ENCODE measurements at regions not wholly inside any gene's neighbourhood (a gene's known extent, or its start where the extent isn't known, plus 50 kb on each side); places are given as distances from the start of the nearest gene placed in this dataset.

GRCh38 chr13:100812982-100813584 is 138.5 kb upstream of the TMTC4 start:
- WGBS, 2 experiments (ENCODE audit: extremely low coverage in 1 of 2, insufficient coverage in 1 of 2, insufficient read length in 1 of 2, insufficient replicate concordance in 2 of 2, low coverage in 1 of 2, low lambda C conversion rate in 2 of 2, missing lambda C conversion rate in 1 of 2): 87% methylated on average over 2 of the region's 2 CpGs; no CpG with 5 or more reads in 1 of the 2 experiments
- TF ChIP-seq EZH2 (IDR thresholded peaks at IDR 0.05; ENCODE audit: low read depth, low read length, severe bottlenecking) (no peak), SP1 (IDR thresholded peaks at IDR 0.05; ENCODE audit: low read depth, low read length) (no peak), RXRA (IDR thresholded peaks at IDR 0.05; ENCODE audit: insufficient read depth, low read depth, low read length) (no peak), CBX5 (IDR thresholded peaks at IDR 0.05; ENCODE audit: low read depth, low read length) (no peak), SP4 (IDR thresholded peaks at IDR 0.05; ENCODE audit: low read length) (no peak), CHD2 (IDR thresholded peaks at IDR 0.05; ENCODE audit: low read length) (no peak), HDAC2 (IDR thresholded peaks at IDR 0.05; ENCODE audit: borderline replicate concordance in 1 of 2, low read depth in 2 of 2, low read length in 2 of 2) (no peak), SIN3A (conservative IDR thresholded peaks at IDR 0.05 in 1 of 2, IDR thresholded peaks at IDR 0.05 in 1 of 2; ENCODE audit: low read depth in 1 of 2, low read length in 2 of 2) (no peak), USF2 (IDR thresholded peaks at IDR 0.05; ENCODE audit: low read length) (no peak)
- TF ChIP-seq, protein P1, sequence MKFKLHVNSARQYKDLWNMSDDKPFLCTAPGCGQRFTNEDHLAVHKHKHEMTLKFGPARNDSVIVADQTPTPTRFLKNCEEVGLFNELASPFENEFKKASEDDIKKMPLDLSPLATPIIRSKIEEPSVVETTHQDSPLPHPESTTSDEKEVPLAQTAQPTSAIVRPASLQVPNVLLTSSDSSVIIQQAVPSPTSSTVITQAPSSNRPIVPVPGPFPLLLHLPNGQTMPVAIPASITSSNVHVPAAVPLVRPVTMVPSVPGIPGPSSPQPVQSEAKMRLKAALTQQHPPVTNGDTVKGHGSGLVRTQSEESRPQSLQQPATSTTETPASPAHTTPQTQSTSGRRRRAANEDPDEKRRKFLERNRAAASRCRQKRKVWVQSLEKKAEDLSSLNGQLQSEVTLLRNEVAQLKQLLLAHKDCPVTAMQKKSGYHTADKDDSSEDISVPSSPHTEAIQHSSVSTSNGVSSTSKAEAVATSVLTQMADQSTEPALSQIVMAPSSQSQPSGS (IDR thresholded peaks at IDR 0.05; ENCODE audit: low read length): no peak

More at GRCh38 chr13:100812982-100813584, 138.5 kb upstream of the TMTC4 start:
- Histone ChIP-seq H2BK12ac (ENCODE audit: low read depth, low read length) (no peak overlapping the region), H3K27ac (ENCODE audit: low read depth, low read length) (no peak overlapping the region), H4K91ac (replicated peaks; ENCODE audit: insufficient read length, low read length) (no peak overlapping the region), H2BK5ac (ENCODE audit: low read depth, low read length) (no peak overlapping the region), H3K9ac (replicated peaks in 1 of 4; ENCODE audit: extremely low read depth in 1 of 4, low read depth in 3 of 4, low read length in 3 of 4) (no peak overlapping the region), H3K18ac (ENCODE audit: extremely low read depth, low read length) (no peak overlapping the region), H4K8ac (ENCODE audit: extremely low read depth, insufficient read depth, low read length) (no peak overlapping the region), H3K9me3 (ENCODE audit: insufficient read depth in 2 of 2, low read depth in 1 of 2, low read length in 1 of 2) (no peaks in the 10 kb centered on the region), H3K79me1 (ENCODE audit: low read depth, low read length) (no peaks in the 10 kb centered on the region), H3K23me2 (ENCODE audit: low read depth, low read length) (no peaks in the 10 kb centered on the region), H3K23ac (ENCODE audit: insufficient read length) (no peak overlapping the region), H2AK5ac (ENCODE audit: low read depth, low read length) (no peak overlapping the region), H3K4me1 (replicated peaks in 1 of 4; ENCODE audit: control insufficient read depth in 3 of 4, insufficient read depth in 4 of 4, low read length in 3 of 4) (peaks cover 0 to 5% (median 5%) of the 10 kb centered on the region in 4 experiments; a peak in 3 of 7 replicates), H3K4me3 (ENCODE audit: extremely low read depth in 1 of 4, insufficient read depth in 2 of 4, low read depth in 3 of 4, low read length in 4 of 4) (no peak overlapping the region), H3K56ac (replicated peaks; ENCODE audit: insufficient read length, low read depth, low read length) (no peak overlapping the region), H4K5ac (ENCODE audit: insufficient read length, low read depth, low read length) (no peak overlapping the region), H3K79me2 (ENCODE audit: control insufficient read depth in 1 of 2, insufficient read depth in 2 of 2, low read length in 2 of 2) (no peaks in the 10 kb centered on the region), H3K36me3 (ENCODE audit: control insufficient read depth in 2 of 4, insufficient read depth in 4 of 4, low read length in 3 of 4) (no peaks in the 10 kb centered on the region), H3K4ac (replicated peaks; ENCODE audit: insufficient read length, low read depth, low read length) (no peak overlapping the region), H3K14ac (ENCODE audit: insufficient read length) (no peak overlapping the region), H2AFZ (ENCODE audit: low read length) (no peak overlapping the region), H4K20me1 (replicated peaks in 1 of 2; ENCODE audit: control insufficient read depth in 1 of 2, insufficient read depth in 2 of 2, low read length in 2 of 2) (no peaks in the 10 kb centered on the region), H3K27me3 (replicated peaks in 1 of 4; ENCODE audit: control insufficient read depth in 3 of 4, extremely low read depth in 1 of 4, insufficient read depth in 3 of 4, low read length in 3 of 4) (no peaks in the 10 kb centered on the region), H3K4me2 (ENCODE audit: insufficient read depth in 1 of 2, low read depth in 2 of 2, low read length in 2 of 2) (no peak overlapping the region), H2BK20ac (ENCODE audit: low read length) (no peak overlapping the region), H2BK120ac (replicated peaks; ENCODE audit: low read depth, low read length) (no peak overlapping the region), H2BK15ac (ENCODE audit: low read length) (no peak overlapping the region)
- FAIRE-seq (no peak), DNase-seq (ENCODE audit: low read depth in 1 of 2, low spot score in 2 of 2) (no peak)
- POLR2A ChIA-PET (ENCODE audit: partially characterized antibody): interaction anchor here (0.6 kb wide), 1 partner anchor 137 kb away, joined by 3 read pairs; no protein-coding TSS in a partner anchor
- CTCF ChIA-PET (ENCODE audit: partially characterized antibody): interaction anchor here (0.6 to 2.7 kb wide), 7 partner anchors 11 to 557 kb away, joined by 3 to 11 read pairs (median 7); no protein-coding TSS in a partner anchor
